ENCODE measurements at regions not wholly inside any gene's neighbourhood (a gene's known extent, or its start where the extent isn't known, plus 50 kb on each side); places are given as distances from the start of the nearest gene placed in this dataset.

DNA sequence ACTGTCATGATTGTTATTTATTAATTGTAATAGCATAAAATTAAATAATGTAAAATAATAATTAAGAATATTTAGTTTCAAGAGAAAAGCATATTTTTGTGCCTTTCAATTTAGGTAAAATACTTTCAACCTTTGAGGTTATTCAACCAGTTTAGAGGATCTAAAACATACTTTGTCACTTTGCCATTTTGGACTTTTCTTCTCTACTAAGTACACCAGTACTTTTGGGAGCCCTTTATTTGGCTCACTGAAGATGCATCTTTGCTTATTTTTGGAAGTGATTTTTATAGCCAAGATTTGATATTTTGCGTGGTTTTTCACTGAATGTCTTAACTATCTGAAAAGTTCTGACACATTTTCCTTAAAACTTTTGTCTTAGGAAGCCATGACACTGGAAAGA, 860.5 kb downstream of the SORCS1 start:
- TF ChIP-seq, protein P1, sequence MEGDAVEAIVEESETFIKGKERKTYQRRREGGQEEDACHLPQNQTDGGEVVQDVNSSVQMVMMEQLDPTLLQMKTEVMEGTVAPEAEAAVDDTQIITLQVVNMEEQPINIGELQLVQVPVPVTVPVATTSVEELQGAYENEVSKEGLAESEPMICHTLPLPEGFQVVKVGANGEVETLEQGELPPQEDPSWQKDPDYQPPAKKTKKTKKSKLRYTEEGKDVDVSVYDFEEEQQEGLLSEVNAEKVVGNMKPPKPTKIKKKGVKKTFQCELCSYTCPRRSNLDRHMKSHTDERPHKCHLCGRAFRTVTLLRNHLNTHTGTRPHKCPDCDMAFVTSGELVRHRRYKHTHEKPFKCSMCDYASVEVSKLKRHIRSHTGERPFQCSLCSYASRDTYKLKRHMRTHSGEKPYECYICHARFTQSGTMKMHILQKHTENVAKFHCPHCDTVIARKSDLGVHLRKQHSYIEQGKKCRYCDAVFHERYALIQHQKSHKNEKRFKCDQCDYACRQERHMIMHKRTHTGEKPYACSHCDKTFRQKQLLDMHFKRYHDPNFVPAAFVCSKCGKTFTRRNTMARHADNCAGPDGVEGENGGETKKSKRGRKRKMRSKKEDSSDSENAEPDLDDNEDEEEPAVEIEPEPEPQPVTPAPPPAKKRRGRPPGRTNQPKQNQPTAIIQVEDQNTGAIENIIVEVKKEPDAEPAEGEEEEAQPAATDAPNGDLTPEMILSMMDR (IDR thresholded peaks at IDR 0.05; ENCODE audit: poor library complexity), result no peak
- TF ChIP-seq EZH2phosphoT487 (IDR thresholded peaks at IDR 0.05; ENCODE audit: low read depth, severe bottlenecking, unreplicated experiment), result no peak
- TF ChIP-seq EZH2 (IDR thresholded peaks at IDR 0.05; ENCODE audit: borderline replicate concordance), result no peak
